Colonic mucosa (tissue), 4 donors: ENCODE measurements at regions not wholly inside any gene's neighbourhood (a gene's known extent, or its start where the extent isn't known, plus 50 kb on each side); places are given as distances from the start of the nearest gene placed in this dataset.

Source experiments
- DNase-seq: peaks from one replicate; pipeline ENCODE4 v3.0.0-alpha.2; 2020
- H3K27ac ChIP-seq: fragments of 200-600 bp; one replicate; pipeline ENCODE4 v1.8.0; 2021
- H3K27me3 ChIP-seq: fragments of 200-600 bp; one replicate; pipeline ENCODE4 v1.8.0; 2021
- H3K36me3 ChIP-seq: fragments of 200-600 bp; one replicate; pipeline ENCODE4 v1.8.0; 2021
- H3K4me1 ChIP-seq: fragments of 200-600 bp; one replicate; pipeline ENCODE4 v1.8.0; 2021; ENCODE audit warnings: mild to moderate bottlenecking
- H3K4me3 ChIP-seq: fragments of 200-600 bp; one replicate; pipeline ENCODE4 v1.8.0; 2021
- H3K9ac ChIP-seq, 2 donors: one replicate each; pipeline ENCODE4 v1.7.0; 2013; ENCODE audit warnings: control low read depth in 2 of 2, low read depth in 2 of 2, low read length in 2 of 2
- H3K9me3 ChIP-seq: fragments of 200-600 bp; one replicate; pipeline ENCODE4 v1.8.0; 2021
- intact Hi-C: fragments of 100-400 bp; cut with DNase I; formaldehyde crosslinking; loops from one replicate; pipeline ENCODE4 v1.14.1; 2022
- TF ChIP-seq, protein P1 (sequence below): fragments of 200-600 bp; IDR thresholded peaks from one replicate; pipeline ENCODE4 v1.8.0; 2022; ENCODE audit warnings: antibody characterized with exemption, mild to moderate bottlenecking
- donor health status: healthy.
- donor health status: DM: no; HTN: no; CAD: no.
- donor health status: DM: no; HTN: no; CAD: no.

DNA sequence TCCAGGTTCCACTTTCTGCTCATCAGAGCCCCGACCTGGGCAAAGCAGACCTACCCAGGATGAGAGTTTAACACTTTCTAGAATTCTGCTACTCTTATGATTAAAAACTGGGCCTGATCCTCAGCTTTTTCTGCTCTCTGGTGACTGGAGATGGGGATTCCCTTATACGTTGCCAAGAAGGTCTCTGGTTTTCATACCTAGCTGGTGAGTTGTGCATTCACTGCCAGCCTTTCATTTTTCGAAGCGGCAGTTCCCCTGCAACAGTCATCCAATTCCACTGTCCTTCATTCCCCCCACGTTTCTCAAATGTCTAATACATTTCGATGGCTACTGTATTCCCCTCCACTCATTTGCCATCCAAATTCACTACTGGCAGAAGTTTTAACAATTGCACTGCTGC, 135.3 kb downstream of the ADSS2 start:
- intact Hi-C loops: no loop called here
- TF ChIP-seq, protein P1, sequence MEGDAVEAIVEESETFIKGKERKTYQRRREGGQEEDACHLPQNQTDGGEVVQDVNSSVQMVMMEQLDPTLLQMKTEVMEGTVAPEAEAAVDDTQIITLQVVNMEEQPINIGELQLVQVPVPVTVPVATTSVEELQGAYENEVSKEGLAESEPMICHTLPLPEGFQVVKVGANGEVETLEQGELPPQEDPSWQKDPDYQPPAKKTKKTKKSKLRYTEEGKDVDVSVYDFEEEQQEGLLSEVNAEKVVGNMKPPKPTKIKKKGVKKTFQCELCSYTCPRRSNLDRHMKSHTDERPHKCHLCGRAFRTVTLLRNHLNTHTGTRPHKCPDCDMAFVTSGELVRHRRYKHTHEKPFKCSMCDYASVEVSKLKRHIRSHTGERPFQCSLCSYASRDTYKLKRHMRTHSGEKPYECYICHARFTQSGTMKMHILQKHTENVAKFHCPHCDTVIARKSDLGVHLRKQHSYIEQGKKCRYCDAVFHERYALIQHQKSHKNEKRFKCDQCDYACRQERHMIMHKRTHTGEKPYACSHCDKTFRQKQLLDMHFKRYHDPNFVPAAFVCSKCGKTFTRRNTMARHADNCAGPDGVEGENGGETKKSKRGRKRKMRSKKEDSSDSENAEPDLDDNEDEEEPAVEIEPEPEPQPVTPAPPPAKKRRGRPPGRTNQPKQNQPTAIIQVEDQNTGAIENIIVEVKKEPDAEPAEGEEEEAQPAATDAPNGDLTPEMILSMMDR: no peak
- H3K4me1 ChIP-seq: no peaks in the 10 kb centered on the region
- no peaks in the 10 kb centered on the region for H3K27me3 ChIP-seq
- no peaks in the 10 kb centered on the region for H3K36me3 ChIP-seq
- H3K27ac ChIP-seq: no peak overlapping the region
- no peak overlapping the region for H3K9ac ChIP-seq
- no peak overlapping the region for H3K4me3 ChIP-seq
- no peaks in the 10 kb centered on the region for H3K9me3 ChIP-seq
- DNase-seq: no peak

DNA sequence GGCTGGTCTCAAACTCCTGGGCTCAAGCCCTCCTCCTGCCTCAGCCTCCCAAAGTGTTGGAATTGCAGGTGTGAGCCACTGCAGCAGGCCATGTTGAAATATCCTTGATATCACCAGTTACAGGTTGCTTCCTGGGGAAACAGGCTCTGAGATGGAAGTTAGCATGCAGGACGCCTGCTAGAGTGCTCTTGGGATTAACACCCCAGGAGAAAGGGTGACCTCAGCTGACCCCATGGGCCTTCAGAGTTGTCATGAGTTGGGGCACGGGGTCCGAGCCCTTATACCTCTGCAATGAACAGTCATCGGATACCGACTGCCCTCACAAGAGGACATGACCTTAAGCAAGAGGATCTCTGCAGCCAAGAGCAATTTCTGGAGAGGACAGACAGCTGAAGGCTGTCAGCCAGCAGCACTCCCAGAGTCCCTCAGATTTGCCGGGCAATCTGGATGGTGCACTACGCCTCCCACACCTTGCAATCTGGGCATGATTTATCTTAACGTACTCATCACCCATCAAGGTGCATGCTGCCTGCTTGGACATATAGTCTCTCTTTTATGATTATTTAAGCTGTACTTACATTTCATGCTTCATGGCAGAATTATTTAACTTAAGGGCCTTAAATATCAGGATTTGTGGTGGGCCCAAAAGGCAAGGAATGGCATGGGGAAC, 134.6 kb downstream of the ADSS2 start:
- no peak overlapping the region for H3K4me3 ChIP-seq
- DNase-seq: no peak
- H3K9me3 ChIP-seq: no peaks in the 10 kb centered on the region
- no peaks in the 10 kb centered on the region for H3K36me3 ChIP-seq
- no peak overlapping the region for H3K9ac ChIP-seq
- TF ChIP-seq, protein P1: no peak
- H3K4me1 ChIP-seq: peaks cover under 1% of the 10 kb centered on the region
- no peak overlapping the region for H3K27ac ChIP-seq
- intact Hi-C loops: no loop called here
- H3K27me3 ChIP-seq: no peaks in the 10 kb centered on the region

DNA sequence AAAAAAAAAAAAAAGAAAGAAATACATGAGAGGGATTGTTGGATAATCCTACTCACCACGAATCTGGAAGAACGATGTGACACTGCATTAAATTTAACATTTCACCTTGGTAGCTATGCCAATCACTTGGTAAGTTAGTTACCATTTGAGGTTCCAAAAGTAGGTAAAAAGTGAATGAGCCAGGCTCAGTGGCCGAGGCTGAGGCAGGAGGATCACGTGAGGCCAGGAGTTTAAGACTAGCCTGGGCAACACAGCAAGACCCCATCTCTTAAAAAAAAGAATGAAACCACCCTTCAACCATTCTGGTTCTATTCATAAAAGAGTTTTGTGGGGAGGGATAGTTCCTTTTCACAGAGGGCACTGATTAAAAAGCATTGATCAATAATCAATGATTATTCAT, 133.6 kb downstream of the ADSS2 start:
- H3K27ac ChIP-seq: no peak overlapping the region
- intact Hi-C loops: no loop called here
- H3K4me1 ChIP-seq: peaks cover 6% of the 10 kb centered on the region
- no peaks in the 10 kb centered on the region for H3K9me3 ChIP-seq
- TF ChIP-seq, protein P1: no peak
- no peak overlapping the region for H3K4me3 ChIP-seq
- no peak overlapping the region for H3K9ac ChIP-seq
- DNase-seq: no peak
- no peaks in the 10 kb centered on the region for H3K36me3 ChIP-seq
- H3K27me3 ChIP-seq: no peaks in the 10 kb centered on the region

DNA sequence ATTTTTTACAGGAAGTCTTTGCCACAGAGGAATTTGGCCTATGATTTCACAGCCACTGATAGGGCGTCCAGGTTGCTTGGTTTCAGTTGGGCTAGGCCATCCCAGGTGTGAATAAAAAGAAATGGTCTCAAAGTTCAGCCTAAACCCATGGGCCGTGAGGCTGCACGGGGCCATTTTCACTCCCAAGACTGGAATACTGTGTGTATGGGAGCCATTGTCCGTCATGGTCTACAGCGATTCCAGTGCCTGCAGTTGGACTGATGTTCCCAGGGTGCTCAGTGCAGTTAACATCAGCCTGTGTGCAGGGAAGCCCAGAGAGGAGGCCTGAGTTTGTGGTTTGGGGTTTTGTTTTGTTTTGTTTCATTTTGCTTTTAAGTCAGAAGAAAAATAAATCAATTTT, 133.2 kb downstream of the ADSS2 start:
- no peak for DNase-seq
- TF ChIP-seq, protein P1: no peak

DNA sequence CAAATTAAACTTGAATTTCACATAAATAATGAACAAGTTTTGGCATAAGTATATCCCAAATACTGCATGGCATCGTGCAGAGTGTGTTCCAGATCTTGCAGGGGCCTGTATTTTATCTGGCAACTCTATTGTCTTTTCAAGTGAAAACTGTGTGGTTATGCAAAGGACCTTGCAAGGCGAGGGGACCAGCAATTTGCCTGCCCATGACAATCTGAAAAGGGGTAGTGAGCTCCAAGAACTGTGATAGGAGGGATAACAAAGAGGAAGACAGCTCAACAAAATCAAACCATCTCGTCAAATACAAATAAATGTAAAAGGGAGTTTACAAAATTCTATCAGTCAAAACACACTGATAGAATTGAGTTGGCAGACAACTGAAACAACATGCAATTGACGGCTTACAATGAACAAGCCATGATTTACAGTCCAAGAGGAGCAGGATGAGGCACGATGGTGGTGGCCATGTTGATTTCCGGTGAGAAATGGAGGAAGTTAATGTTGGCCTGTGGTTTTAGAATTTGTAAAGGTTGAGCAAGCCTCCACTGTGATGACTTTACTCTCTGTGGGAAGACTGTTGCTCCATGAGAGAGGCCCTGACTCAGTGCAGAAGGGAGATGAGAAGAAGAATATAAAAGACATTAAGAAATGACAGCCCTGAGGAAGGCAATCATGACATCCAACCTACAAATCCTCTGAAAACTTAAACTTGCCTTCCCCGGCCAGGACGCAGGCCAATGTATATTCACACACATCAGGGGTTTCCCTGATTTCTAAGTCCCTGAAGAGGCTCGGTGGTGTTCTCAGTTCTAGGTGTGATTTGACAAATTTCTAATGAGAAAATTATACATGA, 132.2 kb downstream of the ADSS2 start:
- H3K9me3 ChIP-seq: no peaks in the 10 kb centered on the region
- no peak overlapping the region for H3K4me3 ChIP-seq
- no peak overlapping the region for H3K9ac ChIP-seq
- no peaks in the 10 kb centered on the region for H3K27me3 ChIP-seq
- H3K4me1 ChIP-seq: peaks cover 6% of the 10 kb centered on the region
- no peaks in the 10 kb centered on the region for H3K36me3 ChIP-seq
- peak overlapping the region; percentile 27 for H3K27ac ChIP-seq
- intact Hi-C loops: no loop called here
- TF ChIP-seq, protein P1: no peak
- DNase-seq: no peak

More for the DNA sequence above, 133.2 kb downstream of the ADSS2 start:
- Histone ChIP-seq H3K27ac (no peak overlapping the region), H3K4me1 (peaks cover 6% of the 10 kb centered on the region), H3K9me3 (no peaks in the 10 kb centered on the region), H3K36me3 (no peaks in the 10 kb centered on the region), H3K4me3 (no peak overlapping the region), H3K27me3 (no peaks in the 10 kb centered on the region), H3K9ac (no peak overlapping the region)
- intact Hi-C loops: no loop called here
